HG03378 (cell line): ENCODE measurements at regions not wholly inside any gene's neighbourhood (a gene's known extent, or its start where the extent isn't known, plus 50 kb on each side); places are given as distances from the start of the nearest gene placed in this dataset.

Experiments
- ATAC-seq: cut with Tn5 transposase; IDR thresholded peaks from one replicate; pipeline ENCODE4 v1.9.1; 2021; ENCODE audit warnings: mild to moderate bottlenecking, moderate library complexity; ENCODE audit not compliant: unreplicated experiment

DNA sequence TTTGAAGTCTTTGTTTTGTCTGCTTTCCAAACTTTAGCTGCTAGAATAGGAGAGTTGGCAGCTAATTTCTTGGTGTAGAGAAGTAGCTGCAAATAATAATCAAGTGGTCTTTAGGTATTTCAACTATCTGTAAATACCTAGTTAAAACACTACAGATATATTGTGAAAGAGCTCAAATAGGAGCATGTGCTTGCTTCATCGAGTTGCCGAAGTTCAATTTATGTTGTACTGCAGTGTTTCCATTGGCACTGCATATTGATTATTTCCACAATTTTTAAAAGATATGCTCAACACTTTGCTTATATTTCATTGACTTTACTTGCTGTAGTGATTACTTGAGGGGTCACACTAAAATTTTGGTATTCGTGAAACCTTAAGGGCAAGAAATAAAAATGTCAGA, 131.6 kb upstream of the BMP4 start:
- ATAC-seq = no peak

- ATAC-seq = no peak
These were observed 133.6 kb upstream of the BMP4 start for GRCh38 chr14:54090274-54090673.

- ATAC-seq = no peak
These were observed 138.1 kb upstream of the BMP4 start for GRCh38 chr14:54094765-54095164.

- no peak for ATAC-seq
These were observed 141.9 kb upstream of the BMP4 start for GRCh38 chr14:54098536-54098935.

DNA sequence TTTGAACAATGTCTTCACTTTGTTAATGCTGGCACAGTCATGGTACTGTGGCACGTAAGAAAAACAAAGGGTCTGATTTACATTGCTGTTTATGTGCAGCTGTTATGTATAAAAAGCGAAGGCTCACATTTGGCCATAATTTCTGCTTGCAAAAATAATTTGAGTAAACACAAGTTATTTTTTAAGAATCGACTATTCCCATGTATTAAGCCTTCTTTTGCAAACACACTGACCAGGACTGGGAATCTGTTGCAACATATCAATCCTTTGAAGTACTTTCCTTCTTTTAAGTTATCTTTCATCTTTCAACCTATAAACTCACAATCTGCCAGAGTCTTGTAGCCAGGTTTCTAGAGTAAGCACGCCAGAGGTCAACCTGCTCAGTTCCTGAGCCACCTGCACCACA, 145.4 kb upstream of the BMP4 start:
- ATAC-seq = no peak

GRCh38 chr14:54102530-54102929, 145.9 kb upstream of the BMP4 start:
- ATAC-seq = no peak

DNA sequence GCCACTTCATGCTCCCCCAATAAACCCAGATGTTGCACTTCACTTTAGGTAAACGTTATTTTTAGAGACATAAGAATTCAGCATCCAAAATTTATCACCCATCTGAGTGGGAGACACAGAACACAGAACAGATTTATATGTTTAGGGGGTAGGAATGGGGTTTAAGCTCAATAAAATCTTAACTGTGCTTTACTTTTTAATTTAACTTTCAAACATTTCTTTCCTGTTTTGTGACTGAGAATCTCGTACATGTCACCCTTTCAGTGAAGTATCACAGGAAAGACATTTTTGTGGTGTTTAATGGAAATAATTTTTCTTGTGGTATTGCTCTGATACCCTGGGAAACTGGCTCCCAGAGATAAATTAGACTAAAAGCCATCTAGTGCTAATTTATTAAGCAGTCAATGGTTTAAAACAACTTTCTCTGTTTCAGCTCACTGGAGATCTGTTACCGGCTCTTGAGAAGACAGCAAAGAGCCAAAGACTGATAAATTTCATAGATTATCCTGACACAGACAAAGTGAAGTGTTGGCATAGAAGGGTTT, 148.0 kb upstream of the BMP4 start:
- ATAC-seq = no peak

DNA sequence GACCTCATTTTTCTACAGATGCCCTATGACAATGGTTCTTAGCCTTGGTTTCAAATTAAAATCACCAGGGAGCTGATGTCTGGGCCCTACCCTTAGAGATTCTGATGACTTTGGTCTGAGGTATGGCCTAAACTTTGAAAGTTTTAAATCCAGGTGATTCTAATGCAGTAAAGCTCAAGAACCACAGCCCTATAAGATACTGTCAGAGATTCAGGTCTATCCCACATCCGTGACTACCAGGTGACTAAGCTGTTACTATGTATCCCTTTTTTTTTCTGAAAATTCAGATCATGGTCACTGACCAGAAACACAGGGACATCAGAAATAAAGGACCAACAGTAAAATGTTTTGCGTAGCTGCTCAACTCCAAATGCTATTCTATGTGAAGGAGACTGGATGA, 148.8 kb upstream of the BMP4 start:
- no peak for ATAC-seq

GRCh38 chr14:54105898-54106297, 149.3 kb upstream of the BMP4 start:
- no peak for ATAC-seq

DNA sequence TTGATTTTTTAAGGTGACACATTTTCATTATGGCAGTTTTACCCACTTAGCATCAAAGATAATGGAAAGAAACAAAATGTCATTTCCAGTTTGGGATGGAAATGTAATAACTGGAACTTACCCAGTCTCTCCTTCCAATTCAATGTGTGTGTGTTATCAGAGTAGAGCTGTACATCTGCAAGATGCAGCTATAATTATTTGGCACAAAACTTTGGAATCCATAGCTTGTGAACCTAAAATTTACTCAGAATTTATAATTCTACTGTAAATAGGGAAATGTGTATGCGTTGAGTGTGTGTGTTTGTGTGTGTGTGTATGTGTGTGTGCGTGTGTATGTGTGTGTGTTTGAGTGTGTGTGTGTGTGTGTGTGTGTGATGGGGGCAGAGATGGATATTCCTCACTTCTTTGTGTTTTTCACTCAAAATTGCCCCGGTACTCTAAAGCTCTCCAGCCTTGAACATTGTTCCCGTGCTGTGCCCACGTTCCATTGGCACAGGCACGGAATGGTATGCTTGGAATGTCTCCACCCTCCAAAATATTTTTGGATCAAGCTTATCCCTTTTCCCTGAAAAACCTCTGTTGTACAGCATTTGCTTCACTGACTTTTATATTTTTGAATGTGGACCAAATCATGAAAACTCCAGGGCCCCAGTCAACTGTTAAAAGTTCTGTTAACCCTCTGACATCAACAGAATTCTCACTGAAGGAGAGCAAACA, 150.2 kb upstream of the BMP4 start:
- ATAC-seq = no peak

GRCh38 chr14:54108481-54109471, 152.2 kb upstream of the BMP4 start:
- no peak for ATAC-seq

- ATAC-seq = no peak
These were observed 153.0 kb upstream of the BMP4 start for GRCh38 chr14:54109521-54110120.

DNA sequence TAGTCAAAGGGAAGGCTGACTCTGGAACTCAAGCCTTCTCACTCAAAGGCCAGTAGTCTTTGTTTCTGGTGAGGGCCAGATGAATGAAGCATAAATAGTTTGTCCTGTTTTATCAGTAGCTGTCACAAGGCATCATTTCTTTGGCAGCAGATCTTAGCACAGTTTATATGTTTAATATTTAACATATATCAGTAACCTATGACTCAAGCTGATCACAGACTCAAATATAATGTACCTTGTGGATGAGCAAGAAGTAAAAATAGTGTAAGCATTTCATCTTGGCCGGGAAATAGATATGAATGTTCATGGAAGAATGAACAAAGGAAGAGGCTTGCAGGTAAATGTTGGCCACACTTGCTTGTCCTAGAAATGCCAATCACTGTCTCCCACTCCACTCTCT, 158.3 kb upstream of the BMP4 start:
- ATAC-seq = no peak

DNA sequence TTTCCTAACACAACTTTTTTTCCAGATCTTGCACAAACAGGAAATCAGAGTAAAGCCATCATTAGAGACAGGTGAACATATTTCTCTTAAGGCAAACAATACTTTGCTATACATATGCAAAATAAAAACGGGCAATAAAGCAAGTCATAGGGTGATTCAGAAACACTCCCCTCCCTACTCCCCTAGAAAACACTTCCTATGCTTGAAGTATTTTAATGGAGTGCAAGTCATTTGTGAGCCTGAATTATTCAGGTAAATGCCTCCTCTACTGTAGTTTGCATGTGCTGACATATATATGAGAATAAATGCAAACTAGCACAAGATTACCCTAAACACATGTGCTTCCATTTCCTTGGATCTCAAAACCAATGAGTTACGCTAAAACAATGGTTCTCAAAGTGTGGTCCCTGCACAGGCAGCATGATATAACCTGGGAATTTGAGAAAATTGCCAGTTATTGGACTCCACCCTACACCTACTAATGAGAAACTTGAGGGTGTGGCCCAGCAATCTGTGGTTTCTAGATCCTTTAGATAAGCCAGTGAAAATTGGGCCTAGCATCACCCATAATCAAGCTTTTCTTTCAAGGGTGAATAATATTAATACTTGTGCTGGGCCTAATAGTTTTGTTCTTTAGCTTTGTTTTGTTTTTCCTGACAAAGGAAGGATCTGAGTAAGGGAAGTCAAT, 159.7 kb upstream of the BMP4 start:
- ATAC-seq = no peak

- no peak for ATAC-seq
These were observed 160.3 kb upstream of the BMP4 start for GRCh38 chr14:54116972-54117371.

- ATAC-seq = no peak
These were observed 160.8 kb upstream of the BMP4 start for GRCh38 chr14:54117396-54117795.

DNA sequence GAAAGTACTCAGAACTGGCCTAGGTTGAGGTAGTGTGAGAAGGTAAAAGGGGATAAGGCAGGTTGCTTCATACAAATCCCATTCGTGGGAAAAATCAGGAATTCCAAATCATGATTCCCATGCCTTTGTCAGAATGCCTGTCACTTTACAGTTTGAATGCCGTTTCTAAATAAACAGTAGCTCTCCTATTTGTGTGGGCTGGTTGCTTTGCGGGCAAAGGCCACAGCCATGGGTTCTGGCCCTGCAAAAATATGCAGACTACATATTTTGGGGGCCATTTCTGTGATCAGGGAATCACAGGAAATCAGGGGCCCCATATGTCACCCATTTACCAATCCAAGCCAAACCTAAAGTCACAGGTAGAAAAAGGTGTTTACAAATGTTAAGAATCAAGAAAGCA, 161.3 kb upstream of the BMP4 start:
- ATAC-seq = no peak

DNA sequence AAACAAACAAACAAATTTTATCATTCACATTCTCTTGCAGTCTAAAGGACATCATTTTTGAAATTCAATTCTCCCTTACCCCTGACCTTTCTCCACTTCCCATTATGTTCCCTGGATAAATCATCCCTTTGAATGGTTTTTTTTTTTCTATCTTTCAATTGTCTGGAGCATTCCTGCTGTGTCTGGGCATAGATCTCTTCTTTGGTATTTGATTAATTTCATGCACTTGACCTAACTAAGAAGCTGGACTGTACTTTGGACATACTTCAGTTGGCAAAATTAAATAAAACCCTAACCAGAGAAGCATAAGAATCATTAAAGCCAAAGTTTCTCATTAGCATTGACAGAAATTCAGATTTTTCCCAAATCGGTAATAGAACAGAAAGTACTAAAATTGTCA, 163.6 kb upstream of the BMP4 start:
- no peak for ATAC-seq

DNA sequence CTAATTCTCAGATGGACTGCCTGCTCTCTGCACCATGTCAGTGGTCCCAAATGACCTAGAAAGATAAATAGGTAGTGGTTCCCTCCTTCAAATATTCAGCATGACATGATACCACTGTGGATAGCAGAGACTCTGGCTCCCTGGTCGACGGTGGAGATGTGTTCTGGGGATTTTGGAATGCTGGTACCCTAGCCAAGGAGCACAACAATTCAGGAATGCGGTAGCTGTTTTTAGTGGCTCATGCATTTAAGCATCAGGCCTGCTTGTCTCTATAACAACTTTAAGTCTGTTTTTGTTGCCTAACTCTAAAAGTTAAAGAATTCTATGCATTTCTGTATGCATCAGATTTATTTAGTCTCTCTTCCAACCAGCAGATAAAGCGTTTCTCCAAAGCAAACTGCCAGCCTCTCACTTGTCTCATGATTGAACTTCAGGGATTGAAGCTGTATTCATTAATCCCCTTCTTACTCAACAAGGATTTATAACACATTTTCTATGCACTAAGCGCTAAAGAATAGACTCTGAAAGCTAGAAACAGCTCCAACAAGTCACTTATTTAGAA, 164.9 kb upstream of the BMP4 start:
- ATAC-seq = no peak

DNA sequence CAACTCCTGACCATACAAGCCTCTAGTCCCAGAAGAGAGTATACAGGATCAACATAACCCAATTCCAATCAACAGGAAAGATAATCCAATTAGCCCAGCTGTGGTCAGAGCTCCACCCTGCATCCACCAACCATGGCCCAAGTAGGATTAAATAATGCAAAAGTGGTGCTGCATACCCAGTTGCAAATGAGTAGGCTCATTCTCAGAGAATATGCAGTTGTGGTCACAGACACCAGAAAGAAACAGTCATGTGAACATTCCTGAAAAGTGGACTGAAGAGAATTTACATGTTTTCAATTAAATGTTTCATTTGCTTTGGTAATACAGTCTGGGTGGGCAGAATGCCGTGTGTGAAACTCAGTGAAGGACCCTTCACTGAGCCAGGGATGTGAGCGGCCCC, 167.2 kb upstream of the BMP4 start:
- no peak for ATAC-seq

GRCh38 chr14:54125109-54125508, 168.5 kb upstream of the BMP4 start:
- no peak for ATAC-seq
